DMS 273 (cell line): ENCODE measurements at regions not wholly inside any gene's neighbourhood (a gene's known extent, or its start where the extent isn't known, plus 50 kb on each side); places are given as distances from the start of the nearest gene placed in this dataset.
A peak's percentile ranks its signal among the peaks of the same experiment; 100 is the strongest.
"Not testable (repeated sequence)": the region's sequence is repeated elsewhere in the genome, so short reads cannot be mapped to it uniquely, and the experiment has no call there.

Experiments
- DNase-seq: peaks from one replicate; lab custom pipeline; 2025; ENCODE audit not compliant: unreplicated experiment; lab: John Stamatoyannopoulos, UW

- DNase-seq = not testable (repeated sequence)
Measured at GRCh38 chr4:82301390-82301789, 72.4 kb downstream of the HNRNPD start.

- DNase-seq = no peak
Measured at GRCh38 chr4:82293304-82293703, 80.5 kb downstream of the HNRNPD start.

- DNase-seq = no peak
Measured at GRCh38 chr4:82287720-82288119, 86.1 kb downstream of the HNRNPD start.

GRCh38 chr4:82284858-82285805 is 88.7 kb downstream of the HNRNPD start:
- DNase-seq = peak; percentile 98

- peak; percentile 49 for DNase-seq
Measured at GRCh38 chr4:82284475-82284857, 89.3 kb downstream of the HNRNPD start.

- peak; percentile 9 for DNase-seq
Measured at GRCh38 chr4:82282875-82283274, 90.9 kb downstream of the HNRNPD start.

GRCh38 chr4:82279550-82279949 is 94.2 kb downstream of the HNRNPD start:
- DNase-seq = not testable (repeated sequence)

GRCh38 chr4:82276332-82276640 is 97.5 kb downstream of the HNRNPD start:
- no peak for DNase-seq

GRCh38 chr4:82275431-82276331 is 98.1 kb downstream of the HNRNPD start:
- DNase-seq = no peak

- DNase-seq = not testable (repeated sequence)
Measured at GRCh38 chr4:82274700-82275099, 99.1 kb downstream of the HNRNPD start.

GRCh38 chr4:82272523-82272922 is 101.3 kb downstream of the HNRNPD start:
- DNase-seq = not testable (repeated sequence)

GRCh38 chr4:82271915-82272480 is 101.8 kb downstream of the HNRNPD start:
- DNase-seq = not testable (repeated sequence)

GRCh38 chr4:82268826-82269193 is 105.0 kb downstream of the HNRNPD start:
- DNase-seq = no peak

GRCh38 chr4:82268050-82268825 is 105.6 kb downstream of the HNRNPD start:
- DNase-seq = peak; percentile 67

GRCh38 chr4:82267506-82267905 is 106.3 kb downstream of the HNRNPD start:
- no peak for DNase-seq

- no peak for DNase-seq
Measured at GRCh38 chr4:82266345-82266744, 107.4 kb downstream of the HNRNPD start.

GRCh38 chr4:82261084-82261483 is 112.7 kb downstream of the HNRNPD start:
- no peak for DNase-seq

GRCh38 chr4:82260632-82261031 is 113.2 kb downstream of the HNRNPD start:
- no peak for DNase-seq

GRCh38 chr4:82256718-82257117 is 117.1 kb downstream of the HNRNPD start:
- DNase-seq = no peak

- DNase-seq = no peak
Measured at GRCh38 chr4:82255657-82256056, 118.1 kb downstream of the HNRNPD start.
